Transverse colon (tissue), 4 donors: ENCODE measurements at regions not wholly inside any gene's neighbourhood (a gene's known extent, or its start where the extent isn't known, plus 50 kb on each side); places are given as distances from the start of the nearest gene placed in this dataset.

Experiments
- DNase-seq: peaks from one replicate; pipeline ENCODE4 v3.0.0-alpha.2; 2019
- H3K27ac ChIP-seq, 4 donors: fragments of 200-600 bp; sonication (generic); 2 replicates each; pipeline ENCODE4 v1.5.1; 2016 to 2018; ENCODE audit warnings: inconsistent platforms in 4 of 4
- H3K27me3 ChIP-seq: fragments of 200-600 bp; sonication (generic); 2 replicates; pipeline ENCODE4 v1.5.1; 2017; ENCODE audit warnings: inconsistent platforms
- H3K36me3 ChIP-seq, 4 donors: fragments of 200-600 bp; sonication (generic); 2 replicates each; pipeline ENCODE4 v1.5.1; 2017 to 2019; ENCODE audit warnings: inconsistent platforms in 4 of 4
- H3K4me1 ChIP-seq, 4 donors: fragments of 200-600 bp; sonication (generic); 2 replicates each; pipeline ENCODE4 v1.5.1; 2017 to 2020; ENCODE audit warnings: inconsistent platforms in 4 of 4
- H3K4me3 ChIP-seq, 4 donors: fragments of 200-600 bp; sonication (generic); 1 replicate in 1 of 4; 2 replicates in 3 of 4; pipeline versions ENCODE4 v1.5.1 to v1.6.1; 2017 to 2019; ENCODE audit warnings: inconsistent platforms in 4 of 4
- H3K9me3 ChIP-seq, 2 donors: fragments of 200-600 bp; sonication (generic); 2 replicates each; pipeline ENCODE4 v1.5.1; 2017 to 2019; ENCODE audit warnings: inconsistent platforms in 2 of 2
- EP300 ChIP-seq: sonication (generic); formaldehyde crosslinking; IDR thresholded peaks from one replicate; pipeline ENCODE4 v1.6.1; 2017; ENCODE audit warnings: antibody characterized with exemption, low read depth
- POLR2A ChIP-seq: fragments of 450-650 bp; IDR thresholded peaks from one replicate; pipeline ENCODE4 v1.6.1; 2016; ENCODE audit warnings: antibody characterized with exemption, mild to moderate bottlenecking, moderate library complexity
- POLR2AphosphoS5 ChIP-seq, 3 donors: sonication (generic); formaldehyde crosslinking; IDR thresholded peaks; one replicate each; pipeline ENCODE4 v1.6.1; 2016; ENCODE audit warnings: antibody characterized with exemption in 3 of 3
- WGBS, 2 donors: methylation state at CpG; one replicate each; pipeline ENCODE4 v1.1.5; 2018; ENCODE audit warnings: low coverage in 1 of 2; 5-methylcytosine and 5-hydroxymethylcytosine counted together
- in situ Hi-C, 4 donors: fragments of 200-750 bp; cut with MboI; loops; one replicate each; pipeline versions ENCODE4 v1.15.0 to v1.15.1; 2017; ENCODE audit warnings: low sequenced_read_pairs in 3 of 4, low pct_ligation_motif_present in 1 of 4, low pct_unique_long_range_greater_than_20kb in 1 of 4
- intact Hi-C: fragments of 100-400 bp; cut with DNase I; formaldehyde crosslinking; loops from one replicate; pipeline ENCODE4 v1.15.1; 2023; ENCODE audit warnings: low total_unique reads
- TF ChIP-seq, protein P1 (sequence below), 5 experiments: fragments of 200-600 bp in 3 of 5; fragments of 450-650 bp in 2 of 5; sonication (generic) in 3 of 5; IDR thresholded peaks; 1 replicate in 2 of 5; 2 replicates in 3 of 5; pipeline ENCODE4 v1.5.1; 2016 to 2017; ENCODE audit warnings: antibody characterized with exemption in 5 of 5, inconsistent platforms in 3 of 5, mild to moderate bottlenecking in 2 of 5, moderate library complexity in 1 of 5

DNA sequence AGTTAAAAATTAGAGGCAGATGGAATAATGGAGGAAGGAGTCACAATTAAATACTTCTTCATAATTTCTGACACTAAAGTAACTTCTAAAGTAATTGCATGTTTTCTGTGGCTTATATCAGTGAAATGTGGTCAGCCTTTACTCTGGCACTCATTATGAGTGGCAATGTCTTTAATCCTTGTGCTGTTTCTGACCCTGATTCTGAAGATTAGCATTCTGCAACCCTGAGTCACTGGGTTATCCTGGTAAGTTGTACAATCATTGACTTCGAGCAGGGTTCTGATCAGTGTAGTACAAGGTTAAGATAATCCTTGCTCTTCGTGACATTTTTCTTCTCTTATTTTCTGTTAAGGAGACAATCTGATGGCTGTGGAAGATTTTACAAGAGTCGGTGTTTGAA, 379.4 kb upstream of the RORB start:
- Histone ChIP-seq H3K9me3 (no peaks in the 10 kb centered on the region), H3K36me3 (no peaks in the 10 kb centered on the region), H3K27ac (no peak overlapping the region), H3K4me3 (no peak overlapping the region), H3K27me3 (no peaks in the 10 kb centered on the region), H3K4me1 (no peaks in the 10 kb centered on the region)
- DNase-seq, result no peak
- intact Hi-C loops, result no loop called here
- WGBS, 2 donors, result 65 to 73% methylated on average over 3 of the region's 3 CpGs
- in situ Hi-C loops, result no loop called here
- TF ChIP-seq POLR2A (no peak), EP300 (no peak), POLR2AphosphoS5 (IDR thresholded peaks at IDR 0.05) (no peak)
- TF ChIP-seq, protein P1, sequence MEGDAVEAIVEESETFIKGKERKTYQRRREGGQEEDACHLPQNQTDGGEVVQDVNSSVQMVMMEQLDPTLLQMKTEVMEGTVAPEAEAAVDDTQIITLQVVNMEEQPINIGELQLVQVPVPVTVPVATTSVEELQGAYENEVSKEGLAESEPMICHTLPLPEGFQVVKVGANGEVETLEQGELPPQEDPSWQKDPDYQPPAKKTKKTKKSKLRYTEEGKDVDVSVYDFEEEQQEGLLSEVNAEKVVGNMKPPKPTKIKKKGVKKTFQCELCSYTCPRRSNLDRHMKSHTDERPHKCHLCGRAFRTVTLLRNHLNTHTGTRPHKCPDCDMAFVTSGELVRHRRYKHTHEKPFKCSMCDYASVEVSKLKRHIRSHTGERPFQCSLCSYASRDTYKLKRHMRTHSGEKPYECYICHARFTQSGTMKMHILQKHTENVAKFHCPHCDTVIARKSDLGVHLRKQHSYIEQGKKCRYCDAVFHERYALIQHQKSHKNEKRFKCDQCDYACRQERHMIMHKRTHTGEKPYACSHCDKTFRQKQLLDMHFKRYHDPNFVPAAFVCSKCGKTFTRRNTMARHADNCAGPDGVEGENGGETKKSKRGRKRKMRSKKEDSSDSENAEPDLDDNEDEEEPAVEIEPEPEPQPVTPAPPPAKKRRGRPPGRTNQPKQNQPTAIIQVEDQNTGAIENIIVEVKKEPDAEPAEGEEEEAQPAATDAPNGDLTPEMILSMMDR (IDR thresholded peaks at IDR 0.05), result no peak

DNA sequence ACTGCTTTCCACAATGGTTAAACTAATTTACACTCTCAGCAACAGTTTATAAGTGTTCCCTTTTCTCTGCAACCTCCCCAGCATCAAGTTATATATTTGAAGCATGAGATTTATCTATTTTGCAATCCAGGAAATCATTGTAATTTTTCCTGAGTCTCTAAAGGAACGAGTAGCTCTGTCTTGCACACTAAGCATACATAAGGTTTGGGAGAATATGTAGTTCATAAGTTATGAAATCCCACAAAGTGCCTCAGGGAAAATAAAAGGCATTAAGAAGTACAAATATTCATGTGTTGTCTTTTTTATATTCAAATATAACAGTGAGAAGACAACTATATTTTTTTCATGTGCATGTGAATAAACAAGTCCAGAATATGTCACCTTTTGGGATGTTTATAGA, 377.1 kb upstream of the RORB start:
- Histone ChIP-seq H3K4me1 (no peaks in the 10 kb centered on the region), H3K27me3 (no peaks in the 10 kb centered on the region), H3K4me3 (no peak overlapping the region), H3K27ac (no peak overlapping the region), H3K9me3 (no peaks in the 10 kb centered on the region), H3K36me3 (no peaks in the 10 kb centered on the region)
- intact Hi-C loops (no loop called here), in situ Hi-C loops (no loop called here)
- TF ChIP-seq EP300 (no peak), POLR2AphosphoS5 (IDR thresholded peaks at IDR 0.05) (no peak), POLR2A (no peak)
- TF ChIP-seq, protein P1 (IDR thresholded peaks at IDR 0.05), result no peak
- no peak for DNase-seq
- 33 to 37% methylated on average over 1 of the region's 1 CpG for WGBS, 2 donors

DNA sequence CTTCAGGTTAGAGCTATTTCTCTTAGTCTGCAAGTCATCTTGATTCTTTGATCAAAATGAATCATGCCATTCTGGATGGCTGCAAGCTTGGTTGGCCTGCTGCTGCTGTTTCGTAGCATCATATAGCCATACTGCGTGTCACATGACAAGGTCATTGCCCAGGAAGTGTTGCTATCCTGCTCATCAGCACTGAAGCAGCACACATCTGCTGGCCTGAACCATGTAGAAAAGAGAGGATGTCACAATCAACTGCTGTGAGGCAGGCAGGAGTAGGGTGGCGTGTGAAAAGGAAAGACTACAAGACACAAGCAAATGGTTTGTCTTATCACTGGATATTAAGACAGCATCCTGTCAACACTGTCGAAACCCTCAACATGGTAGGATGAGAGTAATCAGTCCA, 376.7 kb upstream of the RORB start:
- 79 to 87% methylated on average over 4 of the region's 4 CpGs for WGBS, 2 donors
- Histone ChIP-seq H3K9me3 (no peaks in the 10 kb centered on the region), H3K4me3 (no peak overlapping the region), H3K4me1 (no peaks in the 10 kb centered on the region), H3K36me3 (no peaks in the 10 kb centered on the region), H3K27ac (no peak overlapping the region), H3K27me3 (no peaks in the 10 kb centered on the region)
- DNase-seq, result no peak
- intact Hi-C loops, result no loop called here
- in situ Hi-C loops, result no loop called here
- TF ChIP-seq EP300 (no peak), POLR2A (no peak), POLR2AphosphoS5 (IDR thresholded peaks at IDR 0.05) (no peak)
- TF ChIP-seq, protein P1 (IDR thresholded peaks at IDR 0.05), result no peak

DNA sequence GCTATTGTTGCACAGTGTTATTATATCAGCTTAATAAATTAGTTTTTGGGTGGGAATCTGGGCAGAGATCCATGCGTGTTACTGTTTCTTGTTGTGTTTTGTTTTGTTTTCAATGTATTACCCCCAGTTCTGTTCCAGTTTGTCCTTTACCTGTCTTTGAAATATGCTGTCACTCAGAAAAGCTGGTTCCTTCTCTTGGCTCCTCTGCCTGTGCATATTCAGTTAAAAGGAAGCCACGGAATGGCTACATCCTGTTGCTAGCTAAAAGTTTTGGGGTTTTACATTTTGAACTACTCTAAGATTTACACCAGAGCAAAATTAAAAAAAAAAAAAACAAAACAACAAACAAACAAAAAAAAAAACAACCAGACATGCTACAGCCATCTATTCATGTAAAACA, 374.9 kb upstream of the RORB start:
- DNase-seq, result no peak

More for the DNA sequence above, 374.9 kb upstream of the RORB start:
- Histone ChIP-seq H3K9me3 (no peaks in the 10 kb centered on the region), H3K4me1 (no peaks in the 10 kb centered on the region), H3K27ac (no peak overlapping the region), H3K4me3 (no peak overlapping the region), H3K27me3 (no peaks in the 10 kb centered on the region), H3K36me3 (no peaks in the 10 kb centered on the region)
- TF ChIP-seq EP300 (no peak), POLR2AphosphoS5 (IDR thresholded peaks at IDR 0.05) (no peak), POLR2A (no peak)
- TF ChIP-seq, protein P1 (IDR thresholded peaks at IDR 0.05), result no peak
- in situ Hi-C loops (no loop called here), intact Hi-C loops (no loop called here)
- WGBS, 2 donors, result 56 to 70% methylated on average over 2 of the region's 2 CpGs
